WTC11 (cell line): ENCODE measurements at regions not wholly inside any gene's neighbourhood (a gene's known extent, or its start where the extent isn't known, plus 50 kb on each side); places are given as distances from the start of the nearest gene placed in this dataset.
A peak's percentile ranks its signal among the peaks of the same experiment; 100 is the strongest.

ENCODE experiments used
- ATAC-seq: fragments of 200-7000 bp; cut with Tn5 transposase; 2 replicates; pipeline ENCODE4 v1.10.0; 2021; ENCODE audit warnings: mild to moderate bottlenecking, moderate library complexity
- CTCF ChIA-PET: fragments of 300-600 bp; sonication (Branson Sonifier 250); formaldehyde crosslinking; loops from one replicate; lab custom pipeline; 2021; ENCODE audit warnings: antibody characterized with exemption; lab: Charles Lee
- POLR2A ChIA-PET: fragments of 350-600 bp; sonication (Branson Sonifier 250); formaldehyde crosslinking; loops from one replicate; lab custom pipeline; 2021; ENCODE audit warnings: antibody characterized with exemption; lab: Charles Lee
- DNase-seq: peaks from one replicate; pipeline ENCODE4 v3.0.0; 2021; ENCODE audit warnings: low spot score
- H3K27ac Mint-ChIP-seq: 2 replicates; pipeline ENCODE4 v1.8.0; 2021; ENCODE audit warnings: mixed read lengths
- H3K27me3 Mint-ChIP-seq: 2 replicates; pipeline ENCODE4 v1.8.0; 2021; ENCODE audit warnings: low read depth, mild to moderate bottlenecking, moderate library complexity, mixed read lengths
- H3K36me3 Mint-ChIP-seq: 2 replicates; pipeline ENCODE4 v1.8.0; 2021; ENCODE audit warnings: mixed read lengths
- H3K4me1 Mint-ChIP-seq: 2 replicates; pipeline ENCODE4 v1.8.0; 2022; ENCODE audit warnings: mixed read lengths
- H3K4me3 Mint-ChIP-seq: 2 replicates; pipeline ENCODE4 v1.8.0; 2021; ENCODE audit warnings: mild to moderate bottlenecking, moderate library complexity, mixed read lengths
- H3K9me3 Mint-ChIP-seq: 2 replicates; pipeline ENCODE4 v1.8.0; 2021; ENCODE audit warnings: mixed read lengths
- ATF2 ChIP-seq: sonication (generic); formaldehyde crosslinking; IDR thresholded peaks from 2 replicates; pipeline ENCODE4 v1.8.1; 2022; ENCODE audit warnings: low read depth, missing genetic modification reagents, borderline replicate concordance
- JAZF1 ChIP-seq: fragments of 250-450 bp; sonication (Bioruptor Pico); IDR thresholded peaks from 2 replicates; pipeline ENCODE4 v1.9.0; 2021; ENCODE audit warnings: moderate library complexity, mild to moderate bottlenecking, inconsistent platforms
- KAT7 ChIP-seq: sonication (generic); formaldehyde crosslinking; IDR thresholded peaks from 2 replicates; pipeline ENCODE4 v1.8.1; 2023; ENCODE audit warnings: missing genetic modification reagents, mild to moderate bottlenecking, borderline replicate concordance
- ZNF121 ChIP-seq: sonication (generic); formaldehyde crosslinking; IDR thresholded peaks from 2 replicates; pipeline ENCODE4 v1.8.0; 2023; ENCODE audit warnings: missing genetic modification reagents
- ZNF219 ChIP-seq: sonication (generic); formaldehyde crosslinking; IDR thresholded peaks from 2 replicates; pipeline ENCODE4 v1.8.0; 2023; ENCODE audit warnings: missing genetic modification reagents, mild to moderate bottlenecking, borderline replicate concordance
- ZNF263 ChIP-seq: sonication (generic); formaldehyde crosslinking; IDR thresholded peaks from 2 replicates; pipeline ENCODE4 v1.8.1; 2022; ENCODE audit warnings: low read depth, mild to moderate bottlenecking, moderate library complexity, missing genetic modification reagents
- ZNF512 ChIP-seq: sonication (generic); formaldehyde crosslinking; IDR thresholded peaks from 2 replicates; pipeline ENCODE4 v1.8.1; 2022; ENCODE audit warnings: missing genetic modification reagents, borderline replicate concordance
- ZNF532 ChIP-seq: fragments of 250-450 bp; sonication (Bioruptor Pico); IDR thresholded peaks from 2 replicates; pipeline ENCODE4 v1.9.0; 2021; ENCODE audit warnings: mild to moderate bottlenecking, borderline replicate concordance
- ZSCAN18 ChIP-seq: fragments of 250-450 bp; sonication (Bioruptor Pico); IDR thresholded peaks from 2 replicates; pipeline ENCODE4 v2.1.2; 2022; ENCODE audit warnings: mild to moderate bottlenecking, moderate library complexity
- TF ChIP-seq, protein P1 (sequence below): sonication (generic); formaldehyde crosslinking; IDR thresholded peaks from 2 replicates; pipeline ENCODE4 v1.8.1; 2023; ENCODE audit warnings: mild to moderate bottlenecking, missing genetic modification reagents, borderline replicate concordance

- TF ChIP-seq ZSCAN18 (CRISPR knock-in tag) (no peak), ZNF512 (CRISPR knock-in tag) (no peak), ZNF263 (no peak), ATF2 (no peak), ZNF532 (CRISPR knock-in tag) (no peak)
- TF ChIP-seq, protein P1, sequence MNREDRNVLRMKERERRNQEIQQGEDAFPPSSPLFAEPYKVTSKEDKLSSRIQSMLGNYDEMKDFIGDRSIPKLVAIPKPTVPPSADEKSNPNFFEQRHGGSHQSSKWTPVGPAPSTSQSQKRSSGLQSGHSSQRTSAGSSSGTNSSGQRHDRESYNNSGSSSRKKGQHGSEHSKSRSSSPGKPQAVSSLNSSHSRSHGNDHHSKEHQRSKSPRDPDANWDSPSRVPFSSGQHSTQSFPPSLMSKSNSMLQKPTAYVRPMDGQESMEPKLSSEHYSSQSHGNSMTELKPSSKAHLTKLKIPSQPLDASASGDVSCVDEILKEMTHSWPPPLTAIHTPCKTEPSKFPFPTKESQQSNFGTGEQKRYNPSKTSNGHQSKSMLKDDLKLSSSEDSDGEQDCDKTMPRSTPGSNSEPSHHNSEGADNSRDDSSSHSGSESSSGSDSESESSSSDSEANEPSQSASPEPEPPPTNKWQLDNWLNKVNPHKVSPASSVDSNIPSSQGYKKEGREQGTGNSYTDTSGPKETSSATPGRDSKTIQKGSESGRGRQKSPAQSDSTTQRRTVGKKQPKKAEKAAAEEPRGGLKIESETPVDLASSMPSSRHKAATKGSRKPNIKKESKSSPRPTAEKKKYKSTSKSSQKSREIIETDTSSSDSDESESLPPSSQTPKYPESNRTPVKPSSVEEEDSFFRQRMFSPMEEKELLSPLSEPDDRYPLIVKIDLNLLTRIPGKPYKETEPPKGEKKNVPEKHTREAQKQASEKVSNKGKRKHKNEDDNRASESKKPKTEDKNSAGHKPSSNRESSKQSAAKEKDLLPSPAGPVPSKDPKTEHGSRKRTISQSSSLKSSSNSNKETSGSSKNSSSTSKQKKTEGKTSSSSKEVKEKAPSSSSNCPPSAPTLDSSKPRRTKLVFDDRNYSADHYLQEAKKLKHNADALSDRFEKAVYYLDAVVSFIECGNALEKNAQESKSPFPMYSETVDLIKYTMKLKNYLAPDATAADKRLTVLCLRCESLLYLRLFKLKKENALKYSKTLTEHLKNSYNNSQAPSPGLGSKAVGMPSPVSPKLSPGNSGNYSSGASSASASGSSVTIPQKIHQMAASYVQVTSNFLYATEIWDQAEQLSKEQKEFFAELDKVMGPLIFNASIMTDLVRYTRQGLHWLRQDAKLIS (CRISPR knock-in tag) = no peak
Measured at GRCh38 chr5:136423944-136424606, 58.7 kb upstream of the TRPC7 start (continued).

GRCh38 chr5:136420168-136420898 is 55.0 kb upstream of the TRPC7 start:
- peak; percentile 12; the same call in 1 of the 2 replicates for ATAC-seq
- POLR2A ChIA-PET = interaction anchor here (0.7 to 1.1 kb wide), 2 partner anchors 16 to 19 kb away, joined by 4 read pairs; no protein-coding TSS in a partner anchor

More at GRCh38 chr5:136420168-136420898, 55.0 kb upstream of the TRPC7 start:
- H3K4me1 Mint-ChIP-seq = peaks cover 33% of the 10 kb centered on the region
- no peaks in the 10 kb centered on the region for H3K36me3 Mint-ChIP-seq
- peaks cover 34% of the 10 kb centered on the region for H3K27me3 Mint-ChIP-seq
- no peak overlapping the region for H3K27ac Mint-ChIP-seq
- DNase-seq = no peak
- H3K9me3 Mint-ChIP-seq = peaks cover 7% of the 10 kb centered on the region
- CTCF ChIA-PET = interaction anchor here (0.7 to 2.9 kb wide), 6 partner anchors 47 to 266 kb away, joined by 3 to 11 read pairs (median 4); partner anchors contain the start of gene TRPC7
- no peak overlapping the region for H3K4me3 Mint-ChIP-seq
- TF ChIP-seq KAT7 (CRISPR knock-in tag) (no peak), ZNF219 (CRISPR knock-in tag) (no peak), ZNF121 (no peak), JAZF1 (CRISPR knock-in tag) (no peak)
